ENCODE measurements at regions not wholly inside any gene's neighbourhood (a gene's known extent, or its start where the extent isn't known, plus 50 kb on each side); places are given as distances from the start of the nearest gene placed in this dataset.

DNA sequence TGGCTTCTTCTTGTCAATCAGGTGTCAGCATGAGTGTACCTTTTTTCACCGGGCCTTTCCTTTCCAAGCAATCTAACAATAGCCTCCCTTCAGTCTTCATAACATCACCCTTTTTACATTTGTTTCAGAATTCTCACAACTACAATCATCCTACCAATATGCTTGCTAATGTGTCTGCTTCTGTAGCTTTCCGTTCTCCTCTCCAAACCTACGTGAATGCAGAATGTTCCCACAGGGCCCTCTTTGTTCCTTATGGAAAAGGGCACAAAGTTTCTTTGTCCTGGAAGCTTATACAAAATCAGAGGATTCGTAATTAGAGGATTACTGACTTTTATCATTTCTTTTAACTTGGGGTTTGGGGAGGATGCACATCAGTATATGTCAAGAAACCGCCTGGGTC is 461.8 kb downstream of the CENPC start:
- TF ChIP-seq, protein P1, sequence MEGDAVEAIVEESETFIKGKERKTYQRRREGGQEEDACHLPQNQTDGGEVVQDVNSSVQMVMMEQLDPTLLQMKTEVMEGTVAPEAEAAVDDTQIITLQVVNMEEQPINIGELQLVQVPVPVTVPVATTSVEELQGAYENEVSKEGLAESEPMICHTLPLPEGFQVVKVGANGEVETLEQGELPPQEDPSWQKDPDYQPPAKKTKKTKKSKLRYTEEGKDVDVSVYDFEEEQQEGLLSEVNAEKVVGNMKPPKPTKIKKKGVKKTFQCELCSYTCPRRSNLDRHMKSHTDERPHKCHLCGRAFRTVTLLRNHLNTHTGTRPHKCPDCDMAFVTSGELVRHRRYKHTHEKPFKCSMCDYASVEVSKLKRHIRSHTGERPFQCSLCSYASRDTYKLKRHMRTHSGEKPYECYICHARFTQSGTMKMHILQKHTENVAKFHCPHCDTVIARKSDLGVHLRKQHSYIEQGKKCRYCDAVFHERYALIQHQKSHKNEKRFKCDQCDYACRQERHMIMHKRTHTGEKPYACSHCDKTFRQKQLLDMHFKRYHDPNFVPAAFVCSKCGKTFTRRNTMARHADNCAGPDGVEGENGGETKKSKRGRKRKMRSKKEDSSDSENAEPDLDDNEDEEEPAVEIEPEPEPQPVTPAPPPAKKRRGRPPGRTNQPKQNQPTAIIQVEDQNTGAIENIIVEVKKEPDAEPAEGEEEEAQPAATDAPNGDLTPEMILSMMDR (conservative IDR thresholded peaks at IDR 0.05; ENCODE audit: low read depth, low read length) = no peak
- no peak for DNase-seq (ENCODE audit: low read depth)
- H3K4me3 ChIP-seq (ENCODE audit: low read depth, low read length) = no peak overlapping the region

DNA sequence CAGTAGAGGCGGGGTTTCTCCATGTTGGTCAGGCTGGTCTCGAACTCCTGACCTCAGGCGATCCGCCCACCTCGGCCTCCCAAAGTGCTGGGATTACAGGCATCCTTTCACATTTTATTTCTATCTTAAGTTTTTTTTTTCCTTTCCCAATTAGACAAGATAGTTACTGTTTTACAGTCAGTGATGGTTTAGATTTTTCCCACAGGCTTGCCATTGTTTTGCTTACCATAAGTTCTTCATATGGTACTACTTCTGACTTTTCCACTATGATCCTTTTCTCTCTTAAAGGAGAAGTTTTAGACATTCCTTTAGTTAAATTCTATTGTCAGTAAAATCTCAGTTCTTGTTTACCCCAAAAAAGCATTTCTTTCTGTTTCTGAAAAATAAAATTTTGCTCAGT is 462.6 kb downstream of the CENPC start:
- no peak overlapping the region for H3K4me3 ChIP-seq (ENCODE audit: low read depth, low read length)
- no peak for DNase-seq (ENCODE audit: low read depth)
- TF ChIP-seq, protein P1 (conservative IDR thresholded peaks at IDR 0.05; ENCODE audit: low read depth, low read length) = no peak

DNA sequence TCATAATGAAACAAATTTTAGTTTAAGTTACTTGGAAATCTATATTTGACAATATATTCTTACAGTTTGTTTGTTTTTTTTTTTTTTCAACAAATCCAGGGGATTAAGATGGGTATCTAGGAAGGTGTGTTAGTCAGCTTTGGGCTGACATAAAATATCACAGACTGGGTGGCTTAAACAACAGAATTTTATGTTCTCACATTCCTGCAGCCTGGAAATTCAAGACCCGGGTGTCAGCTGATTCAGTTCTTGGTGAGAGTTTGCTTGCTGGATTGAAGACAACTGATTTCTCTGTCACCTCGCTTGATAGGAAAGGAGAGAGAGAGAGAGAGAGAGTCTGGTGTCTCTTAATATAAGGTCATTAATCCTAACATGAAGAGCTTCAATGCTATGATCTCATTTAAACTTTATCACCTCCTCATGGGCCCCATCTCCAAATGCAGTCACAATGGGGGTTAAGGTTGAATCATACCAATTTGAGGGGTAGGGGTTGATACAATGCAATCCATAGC is 465.2 kb downstream of the CENPC start:
- TF ChIP-seq, protein P1 (conservative IDR thresholded peaks at IDR 0.05; ENCODE audit: low read depth, low read length) = no peak
- no peak overlapping the region for H3K4me3 ChIP-seq (ENCODE audit: low read depth, low read length)
- no peak for DNase-seq (ENCODE audit: low read depth)

DNA sequence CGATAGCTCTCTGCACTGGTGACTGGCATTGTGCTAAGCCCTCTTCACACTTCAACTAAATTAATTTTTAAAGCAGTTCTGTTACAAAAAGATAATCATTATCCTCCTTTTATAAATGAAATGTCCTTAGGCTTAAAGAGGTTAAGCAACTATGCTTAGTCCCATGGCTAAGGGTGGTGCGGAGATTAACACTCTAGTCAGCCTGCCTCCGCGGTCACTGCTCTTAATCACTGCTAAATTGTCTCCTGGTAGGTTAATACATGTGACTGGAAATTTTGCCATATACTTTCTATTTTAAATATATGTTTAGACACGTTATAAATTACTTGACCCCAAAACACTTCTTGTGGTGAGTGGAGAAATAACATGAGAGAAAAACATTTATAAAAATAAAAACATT is 473.7 kb downstream of the CENPC start:
- no peak overlapping the region for H3K4me3 ChIP-seq (ENCODE audit: low read depth, low read length)
- TF ChIP-seq, protein P1 (conservative IDR thresholded peaks at IDR 0.05; ENCODE audit: low read depth, low read length) = no peak
- DNase-seq (ENCODE audit: low read depth) = no peak

DNA sequence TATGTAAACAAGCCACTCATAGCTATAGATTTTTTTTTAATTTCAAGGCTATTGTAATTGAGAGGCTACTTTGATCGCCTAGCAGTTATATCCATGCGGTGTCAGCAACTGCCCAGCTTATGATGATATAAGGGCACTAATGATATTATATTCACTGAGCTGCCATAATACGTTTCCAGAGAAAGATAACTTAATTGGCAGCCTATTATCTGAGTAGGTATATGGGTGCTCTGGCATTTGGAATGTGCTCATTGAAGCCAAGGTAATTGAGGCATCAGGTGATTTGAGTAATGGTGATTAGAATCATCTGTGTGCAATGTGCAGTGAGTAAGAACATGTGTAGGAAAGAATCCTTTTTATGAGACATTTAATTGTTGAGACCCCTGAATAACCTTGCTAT is 490.0 kb downstream of the CENPC start:
- no peak overlapping the region for H3K4me3 ChIP-seq (ENCODE audit: low read depth, low read length)
- DNase-seq (ENCODE audit: low read depth) = no peak
- TF ChIP-seq, protein P1 (conservative IDR thresholded peaks at IDR 0.05; ENCODE audit: low read depth, low read length) = no peak

DNA sequence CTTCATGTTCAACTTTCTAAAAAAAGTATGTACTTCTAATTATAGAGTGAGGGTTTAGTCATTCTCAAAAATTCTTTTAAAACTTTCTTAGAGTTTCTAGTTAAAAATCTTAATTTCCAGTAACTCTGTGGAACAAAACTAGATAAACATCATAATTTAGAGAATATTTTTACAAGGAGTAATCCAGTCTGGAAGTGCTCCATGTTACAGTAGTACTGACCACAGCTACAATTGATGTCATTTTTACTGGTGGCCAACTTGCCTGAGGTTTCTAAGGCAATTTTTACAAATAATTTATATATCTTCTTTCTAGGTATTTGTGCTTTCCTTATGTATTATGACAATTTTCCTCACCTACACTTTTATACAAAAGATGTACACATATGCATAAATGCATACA is 490.4 kb downstream of the CENPC start:
- TF ChIP-seq, protein P1 (conservative IDR thresholded peaks at IDR 0.05; ENCODE audit: low read depth, low read length) = no peak
- no peak overlapping the region for H3K4me3 ChIP-seq (ENCODE audit: low read depth, low read length)
- no peak for DNase-seq (ENCODE audit: low read depth)

DNA sequence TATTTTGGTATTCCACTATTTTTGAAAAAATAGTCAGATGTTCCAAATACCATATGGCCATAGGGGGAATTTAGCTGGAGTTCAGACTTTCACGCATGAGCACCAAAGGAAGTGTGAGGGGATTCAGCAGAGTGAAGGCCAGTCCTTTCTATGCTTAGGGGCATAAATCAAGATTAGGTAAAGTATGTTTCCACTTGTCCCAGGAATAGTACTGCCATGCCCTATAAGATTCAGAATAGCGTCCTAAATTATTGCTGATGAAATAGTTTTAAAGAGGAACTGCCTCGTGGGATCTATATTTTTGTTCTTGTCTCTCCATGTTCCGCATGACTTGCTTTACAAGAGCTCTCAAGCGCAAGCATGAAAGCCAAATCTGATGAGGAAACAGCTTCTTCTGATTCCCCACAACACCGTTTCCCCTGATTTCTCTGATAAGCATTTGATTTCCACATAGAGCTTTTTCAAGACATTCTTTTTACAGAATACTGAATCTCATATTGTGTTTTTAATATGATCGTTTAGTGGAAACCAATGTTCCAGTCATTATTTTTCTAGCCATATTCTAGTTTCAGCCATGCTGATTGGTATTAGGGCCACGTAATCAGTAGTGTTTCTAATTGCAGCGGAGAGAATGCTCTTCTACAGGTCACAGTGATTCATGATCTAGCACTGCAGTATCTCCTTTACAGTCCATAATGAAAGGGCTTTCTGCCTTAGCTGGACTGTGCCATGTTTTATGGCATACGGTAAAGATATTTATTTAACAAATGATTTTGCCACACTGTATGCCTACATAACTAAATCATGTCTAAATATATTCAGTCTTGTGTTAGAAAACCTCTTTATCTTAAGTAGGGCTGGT is 492.3 kb downstream of the CENPC start:
- TF ChIP-seq, protein P1 (conservative IDR thresholded peaks at IDR 0.05; ENCODE audit: low read depth, low read length) = no peak
- no peak for DNase-seq (ENCODE audit: low read depth)
- H3K4me3 ChIP-seq (ENCODE audit: low read depth, low read length) = no peak overlapping the region
